Colonic mucosa (tissue), 4 donors: ENCODE measurements at regions not wholly inside any gene's neighbourhood (a gene's known extent, or its start where the extent isn't known, plus 50 kb on each side); places are given as distances from the start of the nearest gene placed in this dataset.

Source experiments
- DNase-seq: peaks from one replicate; pipeline ENCODE4 v3.0.0-alpha.2; 2020
- H3K27ac ChIP-seq: fragments of 200-600 bp; one replicate; pipeline ENCODE4 v1.8.0; 2021
- H3K27me3 ChIP-seq: fragments of 200-600 bp; one replicate; pipeline ENCODE4 v1.8.0; 2021
- H3K36me3 ChIP-seq: fragments of 200-600 bp; one replicate; pipeline ENCODE4 v1.8.0; 2021
- H3K4me1 ChIP-seq: fragments of 200-600 bp; one replicate; pipeline ENCODE4 v1.8.0; 2021; ENCODE audit warnings: mild to moderate bottlenecking
- H3K4me3 ChIP-seq: fragments of 200-600 bp; one replicate; pipeline ENCODE4 v1.8.0; 2021
- H3K9ac ChIP-seq, 2 donors: one replicate each; pipeline ENCODE4 v1.7.0; 2013; ENCODE audit warnings: control low read depth in 2 of 2, low read depth in 2 of 2, low read length in 2 of 2
- H3K9me3 ChIP-seq: fragments of 200-600 bp; one replicate; pipeline ENCODE4 v1.8.0; 2021
- intact Hi-C: fragments of 100-400 bp; cut with DNase I; formaldehyde crosslinking; loops from one replicate; pipeline ENCODE4 v1.14.1; 2022
- TF ChIP-seq, protein P1 (sequence below): fragments of 200-600 bp; IDR thresholded peaks from one replicate; pipeline ENCODE4 v1.8.0; 2022; ENCODE audit warnings: antibody characterized with exemption, mild to moderate bottlenecking
- donor health status: healthy.
- donor health status: DM: no; HTN: no; CAD: no.
- donor health status: DM: no; HTN: no; CAD: no.

DNA sequence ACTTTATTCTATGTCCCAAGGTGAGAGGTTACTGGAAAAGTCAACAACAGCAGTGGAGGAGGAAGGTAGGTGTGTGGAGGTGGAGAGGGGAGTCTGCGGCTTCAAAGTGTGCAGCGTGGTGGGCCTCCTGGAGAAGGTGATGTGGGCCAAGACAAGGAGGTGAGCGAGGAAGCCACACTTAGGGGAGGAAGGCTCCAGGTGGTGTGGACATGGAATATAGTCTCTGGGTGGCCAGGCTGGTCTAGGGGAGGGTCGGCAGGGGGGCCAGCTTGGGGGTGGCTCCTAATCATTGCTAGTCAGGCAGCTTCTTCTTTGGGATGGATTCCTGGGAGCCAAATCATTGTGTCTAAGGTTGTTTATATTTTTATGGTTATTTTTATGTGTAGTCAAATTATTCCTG, 111.5 kb upstream of the CDH4 start:
- no peaks in the 10 kb centered on the region for H3K27me3 ChIP-seq
- H3K4me1 ChIP-seq: no peaks in the 10 kb centered on the region
- H3K9me3 ChIP-seq: no peaks in the 10 kb centered on the region
- no peak overlapping the region for H3K9ac ChIP-seq
- H3K27ac ChIP-seq: no peak overlapping the region
- TF ChIP-seq, protein P1, sequence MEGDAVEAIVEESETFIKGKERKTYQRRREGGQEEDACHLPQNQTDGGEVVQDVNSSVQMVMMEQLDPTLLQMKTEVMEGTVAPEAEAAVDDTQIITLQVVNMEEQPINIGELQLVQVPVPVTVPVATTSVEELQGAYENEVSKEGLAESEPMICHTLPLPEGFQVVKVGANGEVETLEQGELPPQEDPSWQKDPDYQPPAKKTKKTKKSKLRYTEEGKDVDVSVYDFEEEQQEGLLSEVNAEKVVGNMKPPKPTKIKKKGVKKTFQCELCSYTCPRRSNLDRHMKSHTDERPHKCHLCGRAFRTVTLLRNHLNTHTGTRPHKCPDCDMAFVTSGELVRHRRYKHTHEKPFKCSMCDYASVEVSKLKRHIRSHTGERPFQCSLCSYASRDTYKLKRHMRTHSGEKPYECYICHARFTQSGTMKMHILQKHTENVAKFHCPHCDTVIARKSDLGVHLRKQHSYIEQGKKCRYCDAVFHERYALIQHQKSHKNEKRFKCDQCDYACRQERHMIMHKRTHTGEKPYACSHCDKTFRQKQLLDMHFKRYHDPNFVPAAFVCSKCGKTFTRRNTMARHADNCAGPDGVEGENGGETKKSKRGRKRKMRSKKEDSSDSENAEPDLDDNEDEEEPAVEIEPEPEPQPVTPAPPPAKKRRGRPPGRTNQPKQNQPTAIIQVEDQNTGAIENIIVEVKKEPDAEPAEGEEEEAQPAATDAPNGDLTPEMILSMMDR: no peak
- intact Hi-C loops: no loop called here
- no peak overlapping the region for H3K4me3 ChIP-seq
- H3K36me3 ChIP-seq: no peaks in the 10 kb centered on the region
- no peak for DNase-seq

DNA sequence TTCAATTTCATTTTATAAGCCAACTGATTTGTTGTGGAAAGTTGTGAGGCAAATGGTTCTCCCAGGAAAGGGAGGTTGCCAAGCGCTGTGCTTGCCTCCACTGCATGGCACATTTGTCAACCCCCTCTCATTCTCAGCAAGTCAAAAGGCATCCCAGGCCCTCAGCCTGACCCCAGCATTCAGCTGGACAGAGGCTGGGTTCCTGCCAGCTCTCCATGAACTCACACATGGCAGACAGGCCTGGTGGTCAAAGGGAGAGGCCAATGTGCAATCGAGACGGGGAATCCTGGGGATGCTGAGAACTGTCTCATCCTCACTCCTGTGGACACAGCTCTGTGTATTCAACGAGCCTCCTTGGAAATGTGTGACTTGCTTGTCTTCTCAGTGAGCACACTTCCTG, 106.0 kb upstream of the CDH4 start:
- H3K9ac ChIP-seq: no peak overlapping the region
- no peaks in the 10 kb centered on the region for H3K36me3 ChIP-seq
- H3K9me3 ChIP-seq: no peaks in the 10 kb centered on the region
- TF ChIP-seq, protein P1: no peak
- no peak overlapping the region for H3K4me3 ChIP-seq
- DNase-seq: no peak
- H3K27me3 ChIP-seq: no peaks in the 10 kb centered on the region
- intact Hi-C loops: no loop called here
- no peak overlapping the region for H3K27ac ChIP-seq
- H3K4me1 ChIP-seq: no peaks in the 10 kb centered on the region

DNA sequence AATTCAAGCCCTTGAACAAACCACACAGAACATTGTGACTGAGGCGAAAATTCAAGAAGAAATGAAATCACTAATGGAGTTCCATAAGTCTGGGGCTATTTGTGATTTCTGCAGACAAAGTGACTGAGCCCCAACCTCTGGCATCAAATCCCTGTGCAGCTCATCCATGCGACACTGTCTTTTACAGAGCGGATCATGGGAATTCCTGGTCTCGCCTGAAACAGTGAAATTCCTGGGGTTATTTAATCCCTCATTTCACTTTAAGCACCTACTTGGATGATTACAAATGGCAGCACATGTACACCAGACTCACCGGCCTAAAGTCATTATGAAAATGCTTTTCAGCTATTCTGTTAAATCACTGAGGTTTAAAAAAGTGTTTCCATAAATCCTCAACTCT, 102.4 kb upstream of the CDH4 start:
- intact Hi-C loops: no loop called here
- Histone ChIP-seq H3K36me3 (no peaks in the 10 kb centered on the region), H3K27ac (no peak overlapping the region), H3K4me3 (no peak overlapping the region), H3K4me1 (no peaks in the 10 kb centered on the region), H3K9ac (no peak overlapping the region), H3K27me3 (no peaks in the 10 kb centered on the region), H3K9me3 (no peaks in the 10 kb centered on the region)
- no peak for DNase-seq
- TF ChIP-seq, protein P1: no peak

DNA sequence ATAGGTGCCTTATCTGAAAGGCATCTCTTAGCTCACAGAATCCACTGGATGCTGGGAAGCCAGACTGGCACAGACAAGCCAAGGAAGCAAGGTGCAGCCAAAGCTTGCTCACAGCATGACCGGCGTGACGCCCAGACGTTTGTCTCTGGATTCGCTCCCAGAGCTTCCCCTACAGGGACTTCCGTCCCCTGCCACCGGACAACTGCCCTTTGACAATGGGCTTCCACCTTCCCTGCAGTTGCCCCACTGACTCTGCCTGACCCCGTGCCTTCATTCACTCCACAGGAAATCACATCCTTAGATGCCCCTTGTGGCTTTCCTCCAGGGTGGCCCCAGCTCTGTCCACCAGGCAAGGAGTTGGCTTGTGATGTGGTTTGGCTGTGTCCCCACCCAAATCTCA, 94.8 kb upstream of the CDH4 start:
- TF ChIP-seq, protein P1: no peak
- H3K27ac ChIP-seq: no peak overlapping the region
- H3K4me3 ChIP-seq: no peak overlapping the region
- H3K4me1 ChIP-seq: no peaks in the 10 kb centered on the region
- H3K9ac ChIP-seq: no peak overlapping the region
- no peaks in the 10 kb centered on the region for H3K9me3 ChIP-seq
- intact Hi-C loops: no loop called here
- no peak for DNase-seq
- H3K27me3 ChIP-seq: no peaks in the 10 kb centered on the region
- no peaks in the 10 kb centered on the region for H3K36me3 ChIP-seq

DNA sequence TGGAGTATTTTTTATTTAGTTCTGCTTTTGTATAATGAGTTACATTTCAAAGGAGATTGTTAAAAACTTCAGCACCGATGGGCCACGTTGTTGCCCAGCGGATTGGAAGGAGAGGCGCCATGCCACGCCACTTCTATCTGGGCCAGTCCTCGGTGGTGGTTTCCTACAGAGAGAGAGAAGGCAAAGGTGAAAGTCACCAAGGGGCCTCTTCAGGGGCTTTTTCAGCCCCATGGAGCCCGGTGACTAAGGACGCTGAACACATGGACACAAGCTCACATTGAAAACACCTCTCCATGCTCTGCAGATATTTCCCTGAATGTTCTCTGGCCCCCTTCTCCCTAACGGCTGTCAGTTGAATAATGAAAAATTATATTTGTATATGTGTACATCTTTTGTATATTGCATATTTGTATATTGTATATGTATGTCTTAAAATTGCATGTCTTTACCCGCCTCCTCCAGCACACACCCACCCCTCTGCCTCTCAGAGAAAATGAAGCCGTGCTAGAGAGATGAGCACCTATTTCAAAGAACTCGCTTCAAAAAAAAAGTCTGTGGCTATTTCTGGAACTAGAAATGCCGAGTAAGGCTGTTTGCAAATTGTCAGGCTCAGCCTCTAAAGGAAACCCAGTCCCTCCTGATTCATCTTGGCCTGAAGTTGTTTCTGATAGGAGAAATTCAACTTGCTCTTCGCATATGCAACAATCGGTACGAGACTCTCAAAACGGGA, 91.9 kb upstream of the CDH4 start:
- H3K27ac ChIP-seq: no peak overlapping the region
- no peak for DNase-seq
- no peaks in the 10 kb centered on the region for H3K9me3 ChIP-seq
- intact Hi-C loops: no loop called here
- TF ChIP-seq, protein P1: no peak
- H3K9ac ChIP-seq: no peak overlapping the region
- no peak overlapping the region for H3K4me3 ChIP-seq
- no peaks in the 10 kb centered on the region for H3K27me3 ChIP-seq
- no peaks in the 10 kb centered on the region for H3K36me3 ChIP-seq
- H3K4me1 ChIP-seq: no peaks in the 10 kb centered on the region
